CD14-positive monocyte (primary cell): ENCODE measurements at regions not wholly inside any gene's neighbourhood (a gene's known extent, or its start where the extent isn't known, plus 50 kb on each side); places are given as distances from the start of the nearest gene placed in this dataset.

Experiments
- DNase-seq, 3 donors: peaks; one replicate each; pipeline ENCODE4 v3.0.0-alpha.2; 2011 to 2022
- H2AFZ ChIP-seq: 2 replicates; pipeline ENCODE4 v1.6.0; 2012; ENCODE audit warnings: mild to moderate bottlenecking, low read depth, low read length, inconsistent platforms; ENCODE audit not compliant: insufficient read depth, poor library complexity, severe bottlenecking
- H3K27ac ChIP-seq, 2 donors: 1 replicate in 1 of 2; 2 replicates in 1 of 2; pipeline ENCODE4 v1.5.1; 2012 to 2013; ENCODE audit warnings: low read length in 2 of 2, control low read depth in 1 of 2, inconsistent platforms in 1 of 2, low read depth in 1 of 2, mild to moderate bottlenecking in 1 of 2
- H3K27me3 ChIP-seq, 2 donors: one replicate each; pipeline versions ENCODE4 v1.6.0 to v1.6.1; 2011 to 2013; ENCODE audit warnings: low read length in 2 of 2; ENCODE audit not compliant: control insufficient read depth in 2 of 2, insufficient read depth in 2 of 2
- H3K36me3 ChIP-seq, 2 donors: replicated peaks in 1 of 2; 1 replicate in 1 of 2; 2 replicates in 1 of 2; pipeline versions ENCODE4 v1.5.1 to v1.6.1; 2012 to 2013; ENCODE audit warnings: low read length in 2 of 2, control low read depth in 1 of 2, inconsistent platforms in 1 of 2, mild to moderate bottlenecking in 1 of 2; ENCODE audit not compliant: insufficient read depth in 2 of 2, control insufficient read depth in 1 of 2
- H3K4me1 ChIP-seq, 2 donors: 1 replicate in 1 of 2; 2 replicates in 1 of 2; pipeline versions ENCODE4 v1.5.1 to v1.6.1; 2012 to 2013; ENCODE audit warnings: low read length in 2 of 2, control low read depth in 1 of 2, inconsistent platforms in 1 of 2, mild to moderate bottlenecking in 1 of 2, moderate library complexity in 1 of 2; ENCODE audit not compliant: insufficient read depth in 2 of 2, control insufficient read depth in 1 of 2
- H3K4me2 ChIP-seq: replicated peaks from 2 replicates; pipeline ENCODE3; 2012; ENCODE audit warnings: low read length, moderate library complexity, mild to moderate bottlenecking; ENCODE audit not compliant: poor library complexity, severe bottlenecking; ENCODE audit errors: extremely low read depth
- H3K4me3 ChIP-seq, 3 experiments: fragments of 200-600 bp in 1 of 3; sonication (generic) in 1 of 3; replicated peaks in 1 of 3; 1 replicate in 2 of 3; 2 replicates in 1 of 3; pipeline ENCODE4 v1.5.1; 2011 to 2013; ENCODE audit warnings: low read length in 3 of 3, mild to moderate bottlenecking in 3 of 3, control low read depth in 2 of 3, low read depth in 2 of 3, inconsistent platforms in 1 of 3, moderate library complexity in 1 of 3
- H3K79me2 ChIP-seq: 2 replicates; pipeline ENCODE4 v1.6.0; 2012; ENCODE audit warnings: mild to moderate bottlenecking, control low read depth, inconsistent platforms, low read length, moderate library complexity; ENCODE audit not compliant: insufficient read depth
- H3K9ac ChIP-seq: 2 replicates; pipeline ENCODE4 v1.6.0; 2017; ENCODE audit warnings: low read length, mild to moderate bottlenecking; ENCODE audit not compliant: insufficient read depth, poor library complexity, severe bottlenecking
- H3K9me3 ChIP-seq, 2 donors: replicated peaks in 1 of 2; 1 replicate in 1 of 2; 2 replicates in 1 of 2; pipeline versions ENCODE4 v1.5.1 to v1.6.1; 2012 to 2013; ENCODE audit warnings: low read length in 2 of 2, control low read depth in 1 of 2; ENCODE audit not compliant: control insufficient read depth in 1 of 2, insufficient read depth in 1 of 2
- H4K20me1 ChIP-seq: 2 replicates; pipeline ENCODE4 v1.6.0; 2012; ENCODE audit warnings: mild to moderate bottlenecking, low read length, control low read depth, moderate library complexity; ENCODE audit not compliant: insufficient read depth
- H3K27ac Mint-ChIP-seq, 7 donors: one replicate each; pipeline ENCODE4 v1.8.0; 2020; ENCODE audit warnings: mild to moderate bottlenecking in 7 of 7, mixed read lengths in 7 of 7, moderate library complexity in 6 of 7, inconsistent platforms in 2 of 7
- H3K27me3 Mint-ChIP-seq, 3 donors: one replicate each; pipeline ENCODE4 v1.8.0; 2021 to 2022; ENCODE audit warnings: low read depth in 3 of 3, mild to moderate bottlenecking in 3 of 3, mixed read lengths in 3 of 3, moderate library complexity in 3 of 3, inconsistent platforms in 1 of 3
- H3K36me3 Mint-ChIP-seq, 2 donors: one replicate each; pipeline ENCODE4 v1.8.0; 2020; ENCODE audit warnings: mixed read lengths in 2 of 2, inconsistent platforms in 1 of 2, mild to moderate bottlenecking in 1 of 2
- H3K4me1 Mint-ChIP-seq: one replicate; pipeline ENCODE4 v1.8.0; 2020; ENCODE audit warnings: mild to moderate bottlenecking, mixed read lengths
- H3K4me3 Mint-ChIP-seq, 2 donors: one replicate each; pipeline ENCODE4 v1.8.0; 2020; ENCODE audit warnings: mild to moderate bottlenecking in 2 of 2, mixed read lengths in 2 of 2, moderate library complexity in 1 of 2
- H3K9me3 Mint-ChIP-seq, 7 donors: one replicate each; pipeline ENCODE4 v1.8.0; 2020 to 2022; ENCODE audit warnings: mixed read lengths in 7 of 7, mild to moderate bottlenecking in 6 of 7, moderate library complexity in 6 of 7, inconsistent platforms in 2 of 7
- CTCF ChIP-seq: fragments of 200-600 bp; IDR thresholded peaks from one replicate; pipeline ENCODE4 v1.8.0; 2022; ENCODE audit warnings: antibody characterized with exemption, mild to moderate bottlenecking
- WGBS: methylation state at CpG from one replicate; pipeline ENCODE4 v1.1.5; 2013; ENCODE audit warnings: missing lambda C conversion rate; ENCODE audit not compliant: insufficient coverage; 5-methylcytosine and 5-hydroxymethylcytosine counted together
- intact Hi-C, 2 donors: fragments of 100-400 bp; cut with micrococcal nuclease; formaldehyde crosslinking; loops; one replicate each; pipeline versions ENCODE4 v1.15.0 to v1.15.1; 2023

- Histone ChIP-seq H2AFZ (no peak overlapping the region), H3K27ac (no peak overlapping the region), H3K4me1 (no peaks in the 10 kb centered on the region), H3K4me3 (no peak overlapping the region), H4K20me1 (no peaks in the 10 kb centered on the region), H3K9ac (no peak overlapping the region), H3K4me2 (no peak overlapping the region), H3K79me2 (no peaks in the 10 kb centered on the region), H3K27me3 (no peaks in the 10 kb centered on the region), H3K36me3 (no peaks in the 10 kb centered on the region), H3K9me3 (peaks cover 0 to 12% of the 10 kb centered on the region in 2 donors)
- 100% methylated on average over 1 of the region's 8 CpGs for WGBS
- Mint-ChIP-seq H3K4me3 (no peak overlapping the region), H3K36me3 (no peaks in the 10 kb centered on the region), H3K9me3 (peaks cover 0 to 14% (median 6%) of the 10 kb centered on the region in 7 donors), H3K4me1 (no peaks in the 10 kb centered on the region), H3K27me3 (peaks cover 0 to 4% (median 2%) of the 10 kb centered on the region in 3 donors), H3K27ac (no peak overlapping the region)
- no peak for DNase-seq
- intact Hi-C loops = no loop called here
- no peak for TF ChIP-seq CTCF
Measured at GRCh38 chr3:66856533-66856932, 141.6 kb upstream of the KBTBD8 start.

GRCh38 chr3:66858656-66859381 lies 139.3 kb upstream of the KBTBD8 start:
- TF ChIP-seq CTCF = no peak
- Mint-ChIP-seq H3K27ac (no peak overlapping the region), H3K9me3 (peaks cover 0 to 16% (median 8%) of the 10 kb centered on the region in 7 donors)

More at GRCh38 chr3:66858656-66859381, 139.3 kb upstream of the KBTBD8 start:
- no peak overlapping the region for H3K4me3 Mint-ChIP-seq
- peaks cover 2 to 4% (median 3%) of the 10 kb centered on the region in 3 donors for H3K27me3 Mint-ChIP-seq
- no peak overlapping the region for H2AFZ ChIP-seq
- H3K36me3 ChIP-seq = no peaks in the 10 kb centered on the region
- H3K27ac ChIP-seq = no peak overlapping the region
- intact Hi-C loops = no loop called here
- no peaks in the 10 kb centered on the region for H3K27me3 ChIP-seq
- peaks cover 0 to 12% of the 10 kb centered on the region in 2 donors for H3K9me3 ChIP-seq
- H3K4me3 ChIP-seq = no peak overlapping the region
- WGBS = 71% methylated on average over 15 of the region's 15 CpGs
- H3K9ac ChIP-seq = no peak overlapping the region
- H4K20me1 ChIP-seq = no peaks in the 10 kb centered on the region
- H3K4me2 ChIP-seq = no peak overlapping the region
- H3K79me2 ChIP-seq = no peaks in the 10 kb centered on the region
- H3K4me1 Mint-ChIP-seq = no peaks in the 10 kb centered on the region
- no peak for DNase-seq
- H3K36me3 Mint-ChIP-seq = no peaks in the 10 kb centered on the region
- H3K4me1 ChIP-seq = no peaks in the 10 kb centered on the region
